ENCODE measurements at regions not wholly inside any gene's neighbourhood (a gene's known extent, or its start where the extent isn't known, plus 50 kb on each side); places are given as distances from the start of the nearest gene placed in this dataset.

- no peak for TF ChIP-seq GLIS3 (CRISPR knock-in tag; IDR thresholded peaks at IDR 0.05)
- no peak for TF ChIP-seq CREB5 (CRISPR knock-in tag; IDR thresholded peaks at IDR 0.05; ENCODE audit: low read depth)
- TF ChIP-seq ARNTL (CRISPR knock-in tag; IDR thresholded peaks at IDR 0.05; ENCODE audit: borderline replicate concordance, low read depth): no peak
- no peak for TF ChIP-seq CSRNP3 (CRISPR knock-in tag; IDR thresholded peaks at IDR 0.05)
- no peak for TF ChIP-seq ESRRG (CRISPR knock-in tag; IDR thresholded peaks at IDR 0.05)
- no peak for TF ChIP-seq ZFP30 (CRISPR knock-in tag; IDR thresholded peaks at IDR 0.05)
- no peak for TF ChIP-seq SNAI2 (CRISPR knock-in tag; IDR thresholded peaks at IDR 0.05)
- TF ChIP-seq TCF4 (CRISPR knock-in tag; IDR thresholded peaks at IDR 0.05; ENCODE audit: borderline replicate concordance): no peak
Observed at GRCh38 chr3:61345020-61345419, 93.8 kb upstream of the FHIT start.
